ENCODE measurements at regions not wholly inside any gene's neighbourhood (a gene's known extent, or its start where the extent isn't known, plus 50 kb on each side); places are given as distances from the start of the nearest gene placed in this dataset.

GRCh38 chr4:54842226-54842625 lies 184.5 kb downstream of the KIT start:
- TF ChIP-seq, protein P1, sequence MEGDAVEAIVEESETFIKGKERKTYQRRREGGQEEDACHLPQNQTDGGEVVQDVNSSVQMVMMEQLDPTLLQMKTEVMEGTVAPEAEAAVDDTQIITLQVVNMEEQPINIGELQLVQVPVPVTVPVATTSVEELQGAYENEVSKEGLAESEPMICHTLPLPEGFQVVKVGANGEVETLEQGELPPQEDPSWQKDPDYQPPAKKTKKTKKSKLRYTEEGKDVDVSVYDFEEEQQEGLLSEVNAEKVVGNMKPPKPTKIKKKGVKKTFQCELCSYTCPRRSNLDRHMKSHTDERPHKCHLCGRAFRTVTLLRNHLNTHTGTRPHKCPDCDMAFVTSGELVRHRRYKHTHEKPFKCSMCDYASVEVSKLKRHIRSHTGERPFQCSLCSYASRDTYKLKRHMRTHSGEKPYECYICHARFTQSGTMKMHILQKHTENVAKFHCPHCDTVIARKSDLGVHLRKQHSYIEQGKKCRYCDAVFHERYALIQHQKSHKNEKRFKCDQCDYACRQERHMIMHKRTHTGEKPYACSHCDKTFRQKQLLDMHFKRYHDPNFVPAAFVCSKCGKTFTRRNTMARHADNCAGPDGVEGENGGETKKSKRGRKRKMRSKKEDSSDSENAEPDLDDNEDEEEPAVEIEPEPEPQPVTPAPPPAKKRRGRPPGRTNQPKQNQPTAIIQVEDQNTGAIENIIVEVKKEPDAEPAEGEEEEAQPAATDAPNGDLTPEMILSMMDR (IDR thresholded peaks at IDR 0.05), result no peak
- TF ChIP-seq POLR2A (IDR thresholded peaks at IDR 0.05), result no peak
- no peak for TF ChIP-seq EP300 (IDR thresholded peaks at IDR 0.05)

All from tibial nerve (tissue), 4 donors.